ENCODE measurements at regions not wholly inside any gene's neighbourhood (a gene's known extent, or its start where the extent isn't known, plus 50 kb on each side); places are given as distances from the start of the nearest gene placed in this dataset.

GRCh38 chr6:20314866-20315845, 86.5 kb upstream of the E2F3 start:
- no peak overlapping the region for H3K4me2 ChIP-seq (ENCODE audit: low read length)
- TF ChIP-seq CTCF (IDR thresholded peaks at IDR 0.05) = no peak
- no peak overlapping the region for H3K27ac ChIP-seq
- no peaks in the 10 kb centered on the region for H3K79me2 ChIP-seq
- no peaks in the 10 kb centered on the region for H3K9me3 ChIP-seq (ENCODE audit: control insufficient read depth, low read length)
- no peaks in the 10 kb centered on the region for H3K4me1 ChIP-seq
- no peaks in the 10 kb centered on the region for H3K36me3 ChIP-seq (ENCODE audit: control insufficient read depth, insufficient read depth, low read length)
- no peak overlapping the region for H2AFZ ChIP-seq
- no peaks in the 10 kb centered on the region for H3K27me3 ChIP-seq (ENCODE audit: control insufficient read depth, insufficient read depth, low read length)
- no peak overlapping the region for H3K4me3 ChIP-seq (ENCODE audit: low read depth, low read length)
- no peak overlapping the region for H3K9ac ChIP-seq

- H3K9me3 ChIP-seq (ENCODE audit: control insufficient read depth, low read length) = no peaks in the 10 kb centered on the region
- H2AFZ ChIP-seq = no peak overlapping the region
- H3K27me3 ChIP-seq (ENCODE audit: control insufficient read depth, insufficient read depth, low read length) = no peaks in the 10 kb centered on the region
- no peak overlapping the region for H3K4me2 ChIP-seq (ENCODE audit: low read length)
- no peak for TF ChIP-seq CTCF (IDR thresholded peaks at IDR 0.05)
- no peak overlapping the region for H3K27ac ChIP-seq
- no peak overlapping the region for H3K4me3 ChIP-seq (ENCODE audit: low read depth, low read length)
- no peaks in the 10 kb centered on the region for H3K79me2 ChIP-seq
- H3K9ac ChIP-seq = no peak overlapping the region
- no peaks in the 10 kb centered on the region for H3K4me1 ChIP-seq
- H3K36me3 ChIP-seq (ENCODE audit: control insufficient read depth, insufficient read depth, low read length) = no peaks in the 10 kb centered on the region
These were observed 84.2 kb upstream of the E2F3 start for GRCh38 chr6:20317430-20317829.

GRCh38 chr6:20318851-20319387, 82.8 kb upstream of the E2F3 start:
- H2AFZ ChIP-seq = no peak overlapping the region
- H3K4me3 ChIP-seq (ENCODE audit: low read depth, low read length) = no peak overlapping the region
- H3K9ac ChIP-seq = no peak overlapping the region
- H3K27ac ChIP-seq = no peak overlapping the region
- no peak overlapping the region for H3K4me2 ChIP-seq (ENCODE audit: low read length)
- H3K9me3 ChIP-seq (ENCODE audit: control insufficient read depth, low read length) = no peaks in the 10 kb centered on the region
- no peaks in the 10 kb centered on the region for H3K4me1 ChIP-seq
- no peaks in the 10 kb centered on the region for H3K36me3 ChIP-seq (ENCODE audit: control insufficient read depth, insufficient read depth, low read length)
- H3K79me2 ChIP-seq = no peaks in the 10 kb centered on the region
- TF ChIP-seq CTCF (IDR thresholded peaks at IDR 0.05) = no peak
- no peaks in the 10 kb centered on the region for H3K27me3 ChIP-seq (ENCODE audit: control insufficient read depth, insufficient read depth, low read length)

GRCh38 chr6:20319520-20320357, 81.9 kb upstream of the E2F3 start:
- Histone ChIP-seq H3K36me3 (ENCODE audit: control insufficient read depth, insufficient read depth, low read length) (no peaks in the 10 kb centered on the region), H3K9ac (no peak overlapping the region), H2AFZ (no peak overlapping the region), H3K79me2 (no peaks in the 10 kb centered on the region), H3K4me3 (ENCODE audit: low read depth, low read length) (no peak overlapping the region), H3K27me3 (ENCODE audit: control insufficient read depth, insufficient read depth, low read length) (no peaks in the 10 kb centered on the region), H3K4me1 (no peaks in the 10 kb centered on the region), H3K27ac (no peak overlapping the region), H3K4me2 (ENCODE audit: low read length) (no peak overlapping the region), H3K9me3 (ENCODE audit: control insufficient read depth, low read length) (no peaks in the 10 kb centered on the region)
- TF ChIP-seq CTCF (IDR thresholded peaks at IDR 0.05) = no peak

Measured in parathyroid adenoma (tissue), 2 donors.